ELF-1 (cell line): ENCODE measurements at regions not wholly inside any gene's neighbourhood (a gene's known extent, or its start where the extent isn't known, plus 50 kb on each side); places are given as distances from the start of the nearest gene placed in this dataset.

Experiments
- DNase-seq: peaks from one replicate; pipeline ENCODE4 v3.0.0-alpha.2; 2016; ENCODE audit warnings: low read depth, low spot score

GRCh38 chr4:35639929-35640328 lies 604.4 kb downstream of the ARAP2 start:
- DNase-seq: no peak

GRCh38 chr4:35643661-35644060 lies 600.7 kb downstream of the ARAP2 start:
- no peak for DNase-seq

- DNase-seq: no peak
Observed at GRCh38 chr4:35644591-35644990, 599.7 kb downstream of the ARAP2 start.

GRCh38 chr4:35649011-35649410 lies 595.3 kb downstream of the ARAP2 start:
- DNase-seq: no peak

- no peak for DNase-seq
Observed at GRCh38 chr4:35649778-35650177, 594.5 kb downstream of the ARAP2 start.

- DNase-seq: no peak
Observed at GRCh38 chr4:35652197-35652596, 592.1 kb downstream of the ARAP2 start.

- no peak for DNase-seq
Observed at GRCh38 chr4:35653451-35653850, 590.9 kb downstream of the ARAP2 start.

GRCh38 chr4:35673137-35673536 lies 571.2 kb downstream of the ARAP2 start:
- no peak for DNase-seq

GRCh38 chr4:35684755-35685154 lies 559.6 kb downstream of the ARAP2 start:
- no peak for DNase-seq

- DNase-seq: no peak
Observed at GRCh38 chr4:35689870-35690269, 554.4 kb downstream of the ARAP2 start.

- no peak for DNase-seq
Observed at GRCh38 chr4:35690271-35690670, 554.0 kb downstream of the ARAP2 start.

GRCh38 chr4:35695003-35695402 lies 549.3 kb downstream of the ARAP2 start:
- DNase-seq: no peak

- no peak for DNase-seq
Observed at GRCh38 chr4:35695421-35695820, 548.9 kb downstream of the ARAP2 start.

GRCh38 chr4:35697210-35697736 lies 547.0 kb downstream of the ARAP2 start:
- DNase-seq: no peak

- no peak for DNase-seq
Observed at GRCh38 chr4:35700663-35701062, 543.7 kb downstream of the ARAP2 start.

- no peak for DNase-seq
Observed at GRCh38 chr4:35709080-35709479, 535.2 kb downstream of the ARAP2 start.

- no peak for DNase-seq
Observed at GRCh38 chr4:35710343-35710742, 534.0 kb downstream of the ARAP2 start.

- DNase-seq: no peak
Observed at GRCh38 chr4:35711127-35711526, 533.2 kb downstream of the ARAP2 start.

- no peak for DNase-seq
Observed at GRCh38 chr4:35723973-35724372, 520.3 kb downstream of the ARAP2 start.

- DNase-seq: no peak
Observed at GRCh38 chr4:35725131-35725530, 519.2 kb downstream of the ARAP2 start.

- no peak for DNase-seq
Observed at GRCh38 chr4:35730414-35730813, 513.9 kb downstream of the ARAP2 start.

- no peak for DNase-seq
Observed at GRCh38 chr4:35734381-35735098, 509.8 kb downstream of the ARAP2 start.

- DNase-seq: no peak
Observed at GRCh38 chr4:35739308-35739707, 505.0 kb downstream of the ARAP2 start.

GRCh38 chr4:35754047-35754446 lies 490.3 kb downstream of the ARAP2 start:
- no peak for DNase-seq
